Central memory CD8-positive, alpha-beta T cell (primary cell): ENCODE measurements at regions not wholly inside any gene's neighbourhood (a gene's known extent, or its start where the extent isn't known, plus 50 kb on each side); places are given as distances from the start of the nearest gene placed in this dataset.

Experiments
- ATAC-seq: fragments of 150-1000 bp; cut with Tn5 transposase; replicated peaks from 2 replicates; pipeline ENCODE4 v1.10.0; 2022; ENCODE audit warnings: mild to moderate bottlenecking, moderate FRiP score, moderate number of reproducible peaks; ENCODE audit not compliant: poor library complexity, severe bottlenecking; ENCODE audit errors: extremely low read depth
- DNase-seq, 2 donors: peaks; one replicate each; pipeline ENCODE4 v3.0.0; 2021; ENCODE audit warnings: low spot score in 2 of 2
- H3K27ac Mint-ChIP-seq: one replicate; pipeline ENCODE4 v1.8.0; 2022; ENCODE audit warnings: low read depth, mild to moderate bottlenecking, moderate library complexity, mixed read lengths
- H3K27me3 Mint-ChIP-seq: one replicate; pipeline ENCODE4 v1.8.0; 2022; ENCODE audit warnings: mixed read lengths
- H3K36me3 Mint-ChIP-seq: one replicate; pipeline ENCODE4 v1.8.0; 2022; ENCODE audit warnings: mild to moderate bottlenecking, moderate library complexity, mixed read lengths; ENCODE audit not compliant: insufficient read depth
- H3K4me1 Mint-ChIP-seq: one replicate; pipeline ENCODE4 v1.8.0; 2022; ENCODE audit warnings: mixed read lengths
- H3K4me3 Mint-ChIP-seq: one replicate; pipeline ENCODE4 v1.8.0; 2022; ENCODE audit warnings: mild to moderate bottlenecking, moderate library complexity, mixed read lengths
- H3K9me3 Mint-ChIP-seq: one replicate; pipeline ENCODE4 v1.8.0; 2022; ENCODE audit warnings: mixed read lengths

DNA sequence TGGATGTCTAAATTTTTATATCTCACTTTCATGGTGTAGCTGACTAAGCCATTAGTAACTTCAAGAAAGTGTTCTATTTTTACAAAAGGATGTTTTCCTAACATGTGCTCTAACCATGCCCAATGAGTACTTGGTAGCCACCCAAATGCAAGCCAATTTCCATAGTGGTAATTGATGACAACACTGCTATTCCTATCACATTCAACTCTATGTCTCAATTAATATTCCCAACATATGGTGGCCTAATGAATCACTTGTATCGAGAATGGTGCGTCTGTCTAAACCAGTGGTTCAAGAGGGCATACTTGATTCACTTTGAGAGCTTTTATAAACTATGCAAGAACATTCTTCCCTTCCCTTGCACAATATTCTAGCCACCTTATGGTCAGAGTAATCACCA lies 112.9 kb upstream of the GPRIN3 start:
- no peak overlapping the region for H3K4me3 Mint-ChIP-seq
- no peaks in the 10 kb centered on the region for H3K9me3 Mint-ChIP-seq
- DNase-seq (no peak), ATAC-seq (no peak)
- no peaks in the 10 kb centered on the region for H3K27me3 Mint-ChIP-seq
- H3K4me1 Mint-ChIP-seq: no peaks in the 10 kb centered on the region
- no peak overlapping the region for H3K27ac Mint-ChIP-seq
- H3K36me3 Mint-ChIP-seq: no peaks in the 10 kb centered on the region

DNA sequence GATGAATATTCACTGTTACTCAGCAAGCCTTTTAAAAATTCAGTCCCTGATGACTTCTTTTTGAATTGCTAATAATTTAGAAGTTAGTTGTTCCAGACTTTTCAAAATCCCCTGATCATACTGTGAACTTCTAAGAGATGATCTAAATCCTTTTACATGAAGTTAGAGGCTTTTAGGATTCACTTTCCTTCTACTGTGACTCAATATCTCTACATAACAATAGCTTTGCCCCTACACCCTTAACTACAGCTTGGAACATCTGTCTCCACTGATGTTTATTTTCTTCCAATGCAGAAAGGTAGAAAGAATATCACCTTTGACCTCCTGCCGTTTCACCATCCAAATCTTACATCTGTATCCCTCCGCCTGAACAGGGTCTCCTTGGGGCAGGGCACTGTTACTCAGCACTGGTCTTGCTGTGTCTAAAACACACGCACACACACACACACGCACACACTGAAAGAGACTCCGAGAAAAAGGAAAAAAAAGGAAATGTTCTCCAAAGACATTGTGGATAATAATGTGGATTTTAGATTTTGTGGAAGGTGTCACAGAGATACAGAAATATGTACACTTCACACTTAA lies 111.6 kb upstream of the GPRIN3 start:
- Mint-ChIP-seq H3K9me3 (no peaks in the 10 kb centered on the region), H3K4me3 (no peak overlapping the region), H3K27ac (no peak overlapping the region), H3K27me3 (no peaks in the 10 kb centered on the region), H3K4me1 (no peaks in the 10 kb centered on the region), H3K36me3 (no peaks in the 10 kb centered on the region)
- DNase-seq: no peak
- ATAC-seq: no peak

DNA sequence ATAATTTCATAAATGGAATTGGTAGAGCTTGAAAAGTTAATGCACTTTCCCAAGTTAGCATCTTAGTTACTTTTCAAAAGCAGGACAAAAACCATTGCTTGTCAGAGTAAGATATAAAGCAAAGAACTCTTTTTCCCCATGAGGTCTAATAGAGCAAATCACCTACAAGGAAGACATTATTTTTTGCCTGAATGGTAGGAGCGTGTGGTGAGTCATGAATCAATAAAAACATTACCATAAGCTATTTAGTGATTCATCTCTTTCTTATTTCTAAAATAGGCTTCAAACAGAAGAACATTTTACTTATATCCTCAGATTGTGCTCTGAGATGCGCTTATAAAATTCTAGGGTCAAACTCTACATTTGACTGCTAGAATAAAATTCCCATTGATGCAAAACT lies 109.4 kb upstream of the GPRIN3 start:
- Mint-ChIP-seq H3K4me1 (no peaks in the 10 kb centered on the region), H3K4me3 (no peak overlapping the region), H3K9me3 (no peaks in the 10 kb centered on the region), H3K27me3 (no peaks in the 10 kb centered on the region), H3K27ac (no peak overlapping the region), H3K36me3 (no peaks in the 10 kb centered on the region)
- no peak for ATAC-seq
- no peak for DNase-seq

DNA sequence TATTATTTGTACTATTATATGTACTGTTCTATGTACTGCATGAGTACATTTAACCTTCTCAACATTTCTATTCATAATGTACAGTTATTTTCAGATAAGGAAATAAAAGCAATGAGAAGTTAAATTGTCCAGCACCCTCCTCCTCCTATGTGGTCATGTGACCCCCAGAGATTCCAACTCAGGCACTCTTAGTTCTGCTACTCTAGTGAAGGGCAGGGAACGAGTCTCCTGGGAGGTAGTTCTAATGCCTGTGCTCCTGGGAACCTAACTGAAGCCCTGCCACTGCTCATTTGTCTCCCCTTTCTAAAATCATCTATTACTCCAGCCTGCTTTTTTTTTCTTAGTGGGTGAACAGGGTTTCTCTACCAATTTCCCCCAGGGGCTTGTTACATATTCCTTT lies 105.9 kb upstream of the GPRIN3 start:
- H3K4me3 Mint-ChIP-seq: no peak overlapping the region
- H3K36me3 Mint-ChIP-seq: no peaks in the 10 kb centered on the region
- DNase-seq (no peak), ATAC-seq (no peak)
- H3K27me3 Mint-ChIP-seq: no peaks in the 10 kb centered on the region
- H3K27ac Mint-ChIP-seq: no peak overlapping the region
- no peaks in the 10 kb centered on the region for H3K9me3 Mint-ChIP-seq
- no peaks in the 10 kb centered on the region for H3K4me1 Mint-ChIP-seq

DNA sequence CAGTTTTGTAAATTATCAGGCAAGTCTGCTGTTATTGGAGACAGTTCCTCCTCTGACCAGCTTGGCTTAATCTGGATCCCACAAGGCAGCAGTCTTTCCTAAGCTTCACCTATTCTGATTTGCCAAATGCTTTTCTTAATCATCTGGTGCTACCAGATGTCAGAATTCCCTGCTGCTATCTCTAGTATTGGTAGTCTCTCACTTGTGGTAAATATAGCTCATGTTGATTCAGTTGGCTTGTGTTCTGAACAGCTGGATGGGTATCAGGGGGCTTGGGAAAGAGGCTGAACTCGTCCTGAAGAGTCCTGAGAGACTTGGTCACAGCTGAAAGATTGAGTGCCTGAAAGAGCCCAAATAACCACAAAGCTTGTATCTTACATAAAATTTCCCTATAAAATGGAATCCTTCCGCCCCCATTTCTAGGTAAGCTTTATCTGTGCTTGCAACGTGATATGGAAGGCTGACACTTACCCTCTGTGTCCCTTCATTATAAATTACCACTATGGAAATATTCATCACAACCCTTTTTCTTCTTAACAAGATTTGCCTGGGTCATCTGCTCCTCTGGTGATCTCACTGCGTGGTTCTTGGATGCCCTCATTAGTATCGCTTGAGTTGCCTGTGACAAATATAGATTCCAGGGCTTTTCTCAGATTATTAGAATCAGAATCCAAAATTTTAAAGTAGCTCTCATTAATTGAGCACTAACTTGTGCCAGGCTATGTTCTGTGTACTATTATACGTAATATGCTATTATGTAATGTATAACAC lies 104.1 kb upstream of the GPRIN3 start:
- Mint-ChIP-seq H3K27ac (no peak overlapping the region), H3K36me3 (no peaks in the 10 kb centered on the region), H3K4me3 (no peak overlapping the region), H3K27me3 (no peaks in the 10 kb centered on the region), H3K4me1 (no peaks in the 10 kb centered on the region), H3K9me3 (no peaks in the 10 kb centered on the region)
- no peak for DNase-seq
- ATAC-seq: no peak

DNA sequence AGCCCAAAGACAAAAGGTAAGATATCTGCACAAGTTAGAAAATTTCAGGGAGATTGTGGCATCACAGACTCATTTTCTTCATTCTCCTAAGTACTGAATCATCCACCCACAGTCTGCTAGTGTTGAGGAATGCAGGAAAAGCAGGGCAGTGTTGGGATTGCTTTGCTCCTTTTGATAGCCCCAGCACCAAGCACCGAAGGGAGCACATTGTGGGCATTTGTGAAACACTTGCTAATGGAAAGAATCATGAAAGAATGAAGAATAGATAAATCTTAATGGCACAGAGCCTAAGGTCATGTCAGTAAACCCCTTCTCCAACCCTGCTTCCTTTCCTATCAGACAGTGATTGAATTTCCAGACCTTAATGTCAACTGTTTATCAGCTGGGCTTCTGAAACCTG lies 103.1 kb upstream of the GPRIN3 start:
- Mint-ChIP-seq H3K4me1 (no peaks in the 10 kb centered on the region), H3K27ac (no peak overlapping the region), H3K4me3 (no peak overlapping the region), H3K36me3 (no peaks in the 10 kb centered on the region), H3K27me3 (no peaks in the 10 kb centered on the region), H3K9me3 (no peaks in the 10 kb centered on the region)
- ATAC-seq (no peak), DNase-seq (no peak)

DNA sequence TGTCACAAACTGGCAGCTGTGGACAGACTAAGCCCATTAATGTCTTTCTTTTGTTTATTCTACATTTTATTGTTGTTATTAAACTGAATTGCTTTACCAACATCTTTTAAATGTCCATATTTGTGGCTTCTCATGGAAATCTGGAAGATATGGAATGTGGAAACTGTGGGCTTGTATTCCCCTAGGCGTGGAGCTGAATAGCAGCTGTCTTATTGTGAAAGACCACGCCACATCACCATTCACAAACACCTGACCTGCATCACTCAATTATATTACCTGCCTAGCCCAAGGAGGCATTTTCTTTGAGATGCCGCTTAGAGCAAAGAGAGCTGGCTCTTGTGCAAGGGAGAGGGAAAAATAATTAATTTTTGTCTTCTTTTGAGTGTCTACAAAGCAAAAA lies 96.9 kb upstream of the GPRIN3 start:
- no peak for ATAC-seq
- Mint-ChIP-seq H3K27ac (no peak overlapping the region), H3K4me3 (no peak overlapping the region), H3K27me3 (no peaks in the 10 kb centered on the region), H3K9me3 (no peaks in the 10 kb centered on the region), H3K4me1 (no peaks in the 10 kb centered on the region), H3K36me3 (no peaks in the 10 kb centered on the region)
- no peak for DNase-seq

DNA sequence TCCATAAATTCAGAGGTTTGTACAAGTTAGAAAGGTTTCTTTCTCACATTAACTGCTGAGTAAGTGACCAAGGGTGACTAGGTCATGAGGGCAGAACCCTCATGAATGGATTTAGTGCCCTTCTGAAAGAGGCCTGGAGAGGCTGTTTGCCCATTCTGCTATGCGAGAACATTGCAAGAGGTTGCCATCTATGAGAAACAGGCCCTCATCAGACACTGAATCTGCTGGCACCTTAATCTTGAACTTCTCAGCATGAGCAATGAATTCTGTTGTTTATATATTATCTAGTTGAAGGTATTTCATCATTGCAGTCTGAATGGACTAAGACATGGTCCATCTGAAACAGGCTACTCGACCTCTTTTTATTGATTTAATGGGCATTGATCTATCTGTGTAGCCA lies 96.2 kb upstream of the GPRIN3 start:
- H3K4me3 Mint-ChIP-seq: no peak overlapping the region
- DNase-seq (no peak), ATAC-seq (no peak)
- H3K27ac Mint-ChIP-seq: no peak overlapping the region
- H3K36me3 Mint-ChIP-seq: no peaks in the 10 kb centered on the region
- no peaks in the 10 kb centered on the region for H3K9me3 Mint-ChIP-seq
- no peaks in the 10 kb centered on the region for H3K4me1 Mint-ChIP-seq
- no peaks in the 10 kb centered on the region for H3K27me3 Mint-ChIP-seq

DNA sequence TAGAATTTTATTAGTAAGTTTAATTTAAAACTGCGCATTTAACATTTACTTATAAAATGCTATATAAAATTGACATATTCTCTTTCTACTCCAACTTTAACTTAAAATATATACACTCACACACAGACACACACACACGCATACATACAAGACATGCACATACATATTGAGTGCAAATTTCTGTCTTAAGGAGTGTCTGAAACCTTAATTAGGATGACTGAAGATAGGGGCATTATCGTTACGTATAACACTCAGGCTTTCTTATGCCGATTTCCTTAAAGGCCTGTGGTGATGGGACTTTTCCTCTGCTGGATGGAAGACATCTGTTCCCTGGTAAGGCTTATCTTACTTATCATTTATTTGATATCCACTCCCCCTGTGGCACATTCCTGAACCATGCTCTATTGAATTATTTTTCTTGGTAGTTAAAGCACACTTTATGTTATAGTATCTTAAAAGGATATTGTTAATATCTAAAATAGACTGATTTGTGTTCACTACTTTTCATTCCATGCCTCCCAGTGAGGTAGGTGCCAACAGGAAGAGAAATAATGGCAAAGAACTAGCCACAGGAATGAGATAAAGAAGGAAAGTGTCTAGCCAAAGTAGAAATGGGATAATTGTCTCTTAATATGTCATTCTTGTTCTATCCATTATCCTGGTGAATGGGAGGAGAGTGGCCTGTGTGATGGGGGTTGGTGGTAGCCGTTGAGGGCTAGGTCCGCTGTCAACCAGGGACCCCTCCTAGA lies 92.9 kb upstream of the GPRIN3 start:
- ATAC-seq: no peak
- Mint-ChIP-seq H3K4me1 (no peaks in the 10 kb centered on the region), H3K27ac (no peak overlapping the region), H3K4me3 (no peak overlapping the region), H3K36me3 (no peaks in the 10 kb centered on the region), H3K9me3 (no peaks in the 10 kb centered on the region), H3K27me3 (no peaks in the 10 kb centered on the region)
- DNase-seq: no peak

DNA sequence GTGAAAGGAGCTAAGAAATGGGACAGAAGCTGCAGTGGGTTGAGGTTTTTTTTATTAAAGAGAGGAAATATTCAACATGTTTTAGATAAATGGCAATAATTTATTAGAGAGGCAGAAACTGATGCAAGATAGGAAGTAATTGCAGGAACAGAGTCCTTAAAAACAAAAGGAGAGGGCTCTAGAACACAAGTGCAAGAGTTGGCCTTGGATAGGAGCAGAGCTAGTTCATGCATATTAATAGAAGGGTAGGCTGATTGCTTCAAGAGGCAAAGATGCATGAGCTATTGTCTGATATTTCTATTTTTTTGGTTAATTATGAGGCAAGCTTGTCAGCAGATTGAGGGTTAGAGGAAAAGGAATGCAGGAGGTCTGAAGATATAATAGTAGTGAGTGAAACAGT lies 91.0 kb upstream of the GPRIN3 start:
- Mint-ChIP-seq H3K9me3 (no peaks in the 10 kb centered on the region), H3K36me3 (no peaks in the 10 kb centered on the region), H3K4me3 (no peak overlapping the region), H3K27ac (no peak overlapping the region), H3K27me3 (no peaks in the 10 kb centered on the region), H3K4me1 (no peaks in the 10 kb centered on the region)
- ATAC-seq (no peak), DNase-seq (no peak)

DNA sequence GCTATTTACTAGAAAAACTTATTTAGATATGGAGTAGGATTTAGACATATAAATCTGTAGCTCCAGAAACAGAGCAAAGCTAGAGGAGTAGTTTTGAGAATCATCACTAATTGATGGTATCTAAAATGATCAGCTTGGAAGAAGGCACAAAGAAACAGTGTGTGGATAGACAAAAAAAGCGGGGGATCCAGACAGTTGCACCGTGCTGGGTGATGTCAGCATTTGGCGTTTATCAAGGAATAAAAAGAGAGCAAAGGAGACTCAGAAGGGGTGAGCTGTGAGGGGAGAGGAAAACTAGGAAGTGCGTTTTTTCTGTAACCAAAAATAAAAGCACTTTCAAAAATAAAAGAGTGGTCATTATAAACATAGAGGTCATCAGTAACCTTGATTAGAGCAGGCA lies 90.5 kb upstream of the GPRIN3 start:
- H3K27me3 Mint-ChIP-seq: no peaks in the 10 kb centered on the region

DNA sequence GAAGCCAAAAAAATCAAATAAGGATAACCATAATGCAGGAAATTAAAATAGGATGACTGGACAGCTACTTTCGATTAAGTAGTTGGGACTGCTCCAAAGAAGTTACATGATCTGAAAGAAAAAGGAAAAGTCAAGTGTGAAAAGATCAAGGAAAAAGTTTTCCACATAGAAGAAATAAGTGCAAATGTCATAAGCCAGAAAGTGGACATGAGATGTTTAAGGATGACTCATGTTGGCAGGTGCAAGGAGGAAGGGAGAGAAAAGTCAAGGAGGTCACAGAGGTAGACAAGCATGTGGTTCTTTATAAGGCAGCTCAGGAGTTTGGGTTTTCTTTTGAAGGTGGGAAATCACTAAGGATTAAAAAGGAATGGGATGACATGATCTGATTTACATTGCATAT lies 89.8 kb upstream of the GPRIN3 start:
- no peaks in the 10 kb centered on the region for H3K27me3 Mint-ChIP-seq
- H3K27ac Mint-ChIP-seq: no peak overlapping the region
- H3K9me3 Mint-ChIP-seq: no peaks in the 10 kb centered on the region
- H3K4me1 Mint-ChIP-seq: no peaks in the 10 kb centered on the region
- no peak for DNase-seq
- ATAC-seq: no peak
- no peak overlapping the region for H3K4me3 Mint-ChIP-seq
- no peaks in the 10 kb centered on the region for H3K36me3 Mint-ChIP-seq

More for the DNA sequence above, 90.5 kb upstream of the GPRIN3 start:
- H3K4me1 Mint-ChIP-seq: no peaks in the 10 kb centered on the region
- ATAC-seq (no peak), DNase-seq (no peak)
- H3K27ac Mint-ChIP-seq: no peak overlapping the region
- H3K4me3 Mint-ChIP-seq: no peak overlapping the region
- H3K9me3 Mint-ChIP-seq: no peaks in the 10 kb centered on the region
- H3K36me3 Mint-ChIP-seq: no peaks in the 10 kb centered on the region

DNA sequence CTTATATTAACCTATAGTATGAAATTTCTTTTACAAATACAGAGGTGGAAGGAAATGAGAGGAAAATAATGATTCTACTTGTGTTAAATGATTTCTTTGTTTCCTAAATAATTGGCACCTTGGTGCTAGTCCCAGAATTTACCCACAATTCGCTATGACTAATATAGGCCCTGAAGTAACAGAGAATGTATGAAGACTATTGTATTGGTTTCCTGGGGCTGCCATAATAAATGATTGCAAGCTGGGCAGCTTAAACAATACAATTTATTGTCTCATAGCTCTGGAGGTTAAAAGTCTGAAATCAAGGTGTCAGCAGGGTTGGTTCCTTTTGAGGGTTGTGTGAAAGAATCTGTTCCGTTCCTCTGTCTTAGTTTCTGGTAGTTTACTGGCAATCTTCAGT lies 74.8 kb upstream of the GPRIN3 start:
- H3K9me3 Mint-ChIP-seq: no peaks in the 10 kb centered on the region
- no peak for ATAC-seq

More for the DNA sequence above, 74.8 kb upstream of the GPRIN3 start:
- H3K4me1 Mint-ChIP-seq: no peaks in the 10 kb centered on the region
- H3K27me3 Mint-ChIP-seq: no peaks in the 10 kb centered on the region
- no peak overlapping the region for H3K27ac Mint-ChIP-seq
- H3K36me3 Mint-ChIP-seq: no peaks in the 10 kb centered on the region
- no peak overlapping the region for H3K4me3 Mint-ChIP-seq
- no peak for DNase-seq
